ENCODE measurements at regions not wholly inside any gene's neighbourhood (a gene's known extent, or its start where the extent isn't known, plus 50 kb on each side); places are given as distances from the start of the nearest gene placed in this dataset.

DNA sequence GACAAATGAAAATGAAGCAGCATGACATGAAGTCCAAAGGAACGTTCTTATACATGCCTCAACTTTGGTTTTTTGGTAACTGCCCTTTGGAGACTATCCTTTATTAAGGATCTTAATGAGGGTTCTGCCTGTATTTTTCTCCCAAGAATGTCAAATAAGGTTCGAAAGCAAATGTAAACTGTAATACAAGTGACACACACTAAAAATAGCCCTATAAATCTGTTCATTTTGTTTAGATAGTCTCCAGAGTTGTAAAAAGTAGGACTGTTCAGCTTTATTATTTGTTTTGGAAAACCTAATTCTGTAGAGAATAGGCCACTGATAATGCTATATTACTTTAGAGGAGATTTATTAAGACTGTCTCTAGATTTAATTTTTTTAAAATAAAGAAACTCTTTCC is 80.5 kb upstream of the CDIN1 start:
- DNase-seq: no peak

DNA sequence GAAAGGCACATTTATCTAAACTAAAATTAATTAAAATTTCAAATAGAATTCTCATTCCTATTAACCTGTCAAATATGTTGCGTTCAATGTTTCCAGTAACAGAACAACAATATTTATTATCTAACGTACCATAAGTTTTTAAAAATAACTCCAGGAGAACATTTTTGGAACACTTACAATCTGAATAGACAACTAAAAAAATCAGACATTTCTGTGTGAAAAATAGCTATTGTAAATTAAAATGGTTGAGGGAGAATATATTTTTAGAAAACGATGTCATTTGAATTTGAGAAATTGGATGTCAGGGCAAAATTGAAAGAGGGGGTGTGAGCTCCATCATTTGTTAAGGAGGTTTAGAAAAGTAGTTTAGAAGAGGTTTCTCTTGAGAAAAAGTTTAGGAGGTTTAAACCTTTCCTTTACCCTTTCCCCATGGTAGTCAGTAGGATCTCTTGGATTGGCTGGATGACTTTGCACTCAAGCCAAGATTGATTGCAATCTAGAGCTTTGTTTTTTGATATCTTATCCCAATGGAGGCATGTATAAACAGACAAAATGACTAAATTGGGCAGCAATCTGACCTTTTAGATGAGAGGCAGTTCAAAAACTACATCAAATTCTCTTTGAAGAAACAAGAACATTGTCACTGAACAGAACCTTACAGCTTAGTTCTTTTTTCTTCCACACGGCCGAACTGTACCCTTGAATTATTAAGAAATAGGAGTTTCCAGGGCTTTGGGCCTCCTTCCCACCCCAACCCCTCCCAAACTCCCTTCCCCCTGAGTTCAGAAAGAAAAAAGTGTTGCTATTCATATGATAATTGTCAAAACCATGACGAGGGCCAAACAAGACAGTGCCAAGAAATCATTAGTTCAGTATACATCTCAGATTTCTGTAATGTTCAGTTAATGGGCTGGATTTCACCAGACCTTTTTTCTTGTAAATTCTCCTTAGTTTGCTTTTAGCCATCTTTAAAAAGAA is 79.7 kb upstream of the CDIN1 start:
- no peak for DNase-seq

DNA sequence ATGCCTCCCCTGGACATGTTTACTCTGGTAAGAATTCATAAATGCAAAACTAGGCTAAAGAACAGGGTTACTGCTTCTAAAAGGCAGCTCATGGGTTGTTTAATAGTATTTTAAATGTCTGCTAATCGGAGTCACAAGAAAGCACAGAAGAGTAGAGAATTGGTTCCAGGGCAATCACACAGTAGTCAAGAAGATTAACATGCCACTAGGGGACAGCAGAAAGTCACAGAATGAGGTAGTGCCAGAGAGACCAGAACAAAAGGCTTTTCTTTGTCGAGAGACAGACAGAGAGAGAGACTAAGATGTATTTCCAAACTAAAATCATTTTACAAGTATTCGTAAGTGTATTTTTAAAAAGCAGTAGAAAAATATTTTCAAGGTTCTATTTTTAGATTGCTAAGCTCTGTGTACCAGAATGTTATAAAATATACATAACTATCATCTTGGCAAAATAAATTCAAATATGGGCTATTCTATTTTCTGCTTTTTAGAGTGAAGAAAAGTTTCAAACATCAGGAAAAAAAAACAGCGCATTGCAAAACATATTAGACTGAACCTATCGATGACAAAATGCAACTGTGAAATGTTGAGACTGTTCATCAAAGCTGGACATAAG is 78.3 kb upstream of the CDIN1 start:
- DNase-seq: no peak

DNA sequence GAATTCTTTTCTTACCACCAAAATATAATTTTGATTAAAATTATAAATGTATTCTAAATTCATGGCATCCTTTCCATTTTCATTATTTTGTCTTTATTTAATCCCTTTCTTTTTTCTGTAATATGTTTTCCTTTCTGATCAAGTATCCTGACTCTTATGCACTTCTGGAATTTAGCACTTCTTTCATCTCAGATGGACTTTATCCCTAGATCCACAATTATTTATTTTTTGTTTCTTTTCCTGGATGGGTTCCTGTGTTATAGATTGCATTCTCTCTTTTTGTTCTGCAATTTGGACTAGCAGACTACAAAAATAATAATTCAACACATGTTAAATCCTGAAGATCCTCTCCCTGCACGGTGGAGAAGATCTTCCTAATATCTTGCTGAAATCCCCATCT is 76.9 kb upstream of the CDIN1 start:
- no peak for DNase-seq

DNA sequence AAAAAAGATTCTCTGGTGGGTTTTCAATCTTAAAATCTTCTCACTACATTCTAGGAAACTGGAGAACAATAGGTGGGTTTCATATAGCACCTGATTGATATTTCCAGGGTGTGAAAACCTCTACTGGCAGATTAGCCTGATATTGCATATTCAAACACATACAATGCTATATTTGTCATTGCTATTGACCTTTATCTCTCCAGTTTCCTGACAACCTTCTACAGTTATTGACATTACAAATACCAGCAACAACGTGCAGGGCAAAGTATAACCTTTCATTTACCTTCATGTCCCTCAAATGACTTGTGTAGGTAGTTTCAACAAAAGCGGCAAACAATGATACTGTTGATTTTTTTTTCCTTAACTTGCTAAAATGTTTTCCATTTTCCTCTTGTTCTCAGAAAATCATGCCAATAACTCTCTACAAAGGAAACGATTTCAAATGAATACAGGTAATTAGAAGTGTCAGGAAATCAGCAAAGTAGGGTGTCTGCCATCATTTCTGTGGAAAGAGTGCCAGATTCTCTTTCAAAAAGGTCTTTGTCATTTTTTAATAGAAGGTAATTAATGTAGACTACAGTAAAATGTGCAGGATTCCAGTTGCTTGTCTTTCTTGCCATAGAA is 72.6 kb upstream of the CDIN1 start:
- no peak for DNase-seq

DNA sequence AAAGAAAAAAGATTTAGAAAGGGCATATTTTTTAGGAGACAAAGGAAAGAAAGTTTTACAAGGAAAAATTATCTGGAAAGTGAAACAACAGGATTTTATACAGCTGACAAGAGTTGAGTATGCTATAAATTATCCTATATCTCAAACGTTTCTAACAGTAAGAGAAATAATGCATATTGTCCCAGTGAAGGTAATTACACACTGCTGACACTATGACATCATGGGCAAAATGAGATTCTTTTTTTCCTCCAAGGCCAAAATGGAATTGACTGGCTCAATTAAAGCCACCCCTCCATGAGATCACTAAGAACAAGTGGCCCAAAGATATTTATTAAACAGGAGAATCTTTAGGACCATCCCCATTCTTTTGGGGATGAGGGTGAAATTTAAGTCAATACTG is 72.0 kb upstream of the CDIN1 start:
- DNase-seq: no peak

DNA sequence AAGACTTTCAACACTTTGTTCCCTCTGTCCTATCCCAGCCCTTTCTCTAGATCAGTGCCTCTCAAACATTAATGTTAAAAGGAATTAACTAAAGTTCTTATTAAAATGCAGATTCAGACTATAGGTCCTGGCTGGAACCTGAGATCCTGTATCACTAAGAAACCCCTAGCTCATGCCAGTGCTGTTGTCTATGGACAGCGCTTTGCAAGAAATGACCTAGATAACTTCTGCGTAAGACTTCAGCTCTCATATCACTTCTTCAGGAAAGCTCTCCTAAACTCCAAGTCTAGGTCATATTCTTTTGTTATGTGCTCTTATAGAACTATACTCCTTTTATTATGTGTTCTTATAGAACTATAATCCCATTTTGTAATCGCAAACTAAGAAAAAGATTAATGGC is 67.8 kb upstream of the CDIN1 start:
- DNase-seq: no peak

DNA sequence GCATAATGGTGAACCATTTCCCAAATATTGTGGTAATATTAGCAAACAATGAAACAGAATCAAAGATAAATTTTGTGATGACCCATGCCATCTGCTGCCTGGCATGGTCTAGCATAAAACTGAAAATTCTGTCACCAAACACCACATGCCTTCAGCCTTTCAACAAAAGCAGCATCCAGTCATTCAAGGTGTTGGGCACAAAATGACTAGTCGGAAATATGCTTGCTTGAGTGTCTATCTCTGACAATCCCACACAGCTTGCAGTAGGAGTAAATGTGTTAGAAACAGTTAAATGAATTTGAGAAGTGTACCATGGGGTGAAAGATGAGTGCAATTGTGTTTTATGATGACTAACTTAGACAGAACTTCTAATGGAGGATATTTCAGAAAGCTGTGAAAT is 61.7 kb upstream of the CDIN1 start:
- no peak for DNase-seq

DNA sequence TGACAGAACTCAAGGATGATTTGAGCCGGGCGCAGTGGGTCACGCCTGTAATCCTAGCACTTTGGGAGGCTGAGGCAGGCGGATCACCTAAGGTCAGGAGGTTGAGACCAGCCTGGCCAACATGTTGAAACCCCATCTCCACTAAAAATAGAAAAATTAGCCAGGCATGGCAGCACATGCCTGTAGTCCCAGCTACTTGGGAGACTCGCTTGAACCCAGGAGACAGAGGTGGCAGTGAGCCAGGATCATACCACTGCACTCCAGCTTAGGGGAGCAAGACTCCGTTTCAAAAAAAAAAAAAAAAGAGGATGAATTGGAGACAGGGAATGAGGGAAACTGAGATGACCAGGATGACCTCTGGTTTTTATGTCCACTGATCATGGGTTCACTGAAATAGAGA is 60.4 kb upstream of the CDIN1 start:
- DNase-seq: no peak

DNA sequence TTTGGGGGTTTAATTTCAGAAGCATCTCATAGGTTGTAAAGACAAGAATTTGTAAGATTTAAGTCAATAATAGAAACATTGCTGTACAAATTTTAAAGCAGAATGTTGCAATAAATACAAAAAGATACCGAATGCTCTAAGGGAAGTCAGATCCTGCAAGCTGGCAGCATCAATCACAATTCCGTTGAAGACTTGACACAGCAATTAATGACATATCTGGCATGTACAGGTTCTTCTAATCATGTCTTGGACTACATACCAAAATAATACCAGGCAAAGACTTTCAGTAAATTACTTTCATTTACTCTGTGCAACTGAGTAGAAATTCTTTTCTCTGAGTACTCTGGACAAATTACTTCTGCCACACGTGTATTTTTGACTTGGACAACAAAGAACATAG is 54.0 kb upstream of the CDIN1 start:
- no peak for DNase-seq

DNA sequence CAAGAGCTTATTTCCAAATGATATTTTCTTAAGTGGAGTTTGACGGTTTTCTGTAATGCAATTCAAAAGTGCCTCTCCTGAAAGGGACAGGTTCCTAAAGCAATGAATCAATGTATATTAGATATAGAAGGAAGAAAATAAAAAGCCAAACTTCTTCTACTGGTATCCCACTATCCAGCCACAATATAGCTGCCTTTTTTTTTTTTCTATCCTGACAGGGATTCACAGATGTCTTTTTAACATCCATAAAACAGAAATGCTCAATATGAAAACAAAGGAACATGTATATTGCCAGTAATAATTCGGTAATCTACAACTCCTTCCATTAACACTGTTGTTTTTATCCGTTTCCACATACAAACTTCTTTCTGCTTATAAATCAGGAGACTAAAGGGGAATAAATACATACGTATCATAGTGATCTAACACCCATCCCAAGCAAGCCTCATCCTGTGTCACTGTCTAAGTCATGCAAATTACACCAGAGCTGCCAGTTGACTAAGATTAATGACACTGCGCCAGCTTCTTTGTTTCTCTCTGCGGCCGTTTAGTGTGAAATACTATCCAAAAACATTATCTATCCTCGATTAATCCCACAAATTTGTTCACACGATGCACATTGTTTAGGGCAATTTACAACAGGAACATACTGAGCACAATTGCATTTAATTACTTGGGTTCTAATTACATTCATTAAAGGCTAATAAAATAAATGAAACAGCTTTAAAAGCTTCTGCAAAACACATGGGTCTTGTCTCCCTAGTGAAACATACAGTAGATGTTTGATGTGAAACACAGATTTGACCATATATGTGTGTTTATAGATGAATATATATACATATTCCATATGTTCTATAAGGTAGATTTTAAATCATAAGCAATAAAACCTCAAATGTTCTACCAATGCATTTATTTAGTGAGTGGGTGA is 51.9 kb upstream of the CDIN1 start:
- DNase-seq: no peak

DNA sequence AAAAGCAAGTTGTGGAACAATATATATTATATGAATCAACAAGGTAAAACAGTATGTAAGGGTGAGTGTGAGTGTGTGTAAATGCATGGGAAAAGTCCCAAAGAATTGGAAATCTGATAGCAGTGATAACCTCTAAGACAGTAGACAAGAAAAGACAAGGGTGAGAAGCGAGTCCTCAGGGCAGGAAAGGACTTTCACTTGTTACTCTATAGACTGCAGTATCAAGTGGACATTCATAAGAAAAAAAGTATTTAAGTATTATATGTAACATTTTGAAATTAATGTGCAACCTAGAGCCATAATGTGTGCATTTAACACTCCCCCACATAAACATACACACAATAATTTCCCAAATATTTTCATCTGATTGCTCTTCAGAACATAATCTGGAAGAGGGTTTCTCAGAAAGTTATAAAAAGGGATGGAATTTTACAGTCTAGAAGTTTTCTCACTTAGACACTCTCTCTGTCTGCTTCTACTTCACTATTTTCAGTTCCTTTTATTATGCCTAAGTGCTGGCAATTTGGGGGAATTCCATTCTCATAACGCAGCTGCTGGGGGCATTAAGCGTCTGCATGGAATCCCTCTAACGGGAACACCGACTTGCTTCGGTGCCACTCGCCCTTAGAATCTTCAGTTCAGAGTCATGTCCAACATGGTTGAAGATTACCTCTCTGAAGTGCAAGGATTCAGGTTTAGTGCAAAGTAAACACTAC is 50.0 kb upstream of the CDIN1 start:
- no peak for DNase-seq
